ENCODE measurements at regions not wholly inside any gene's neighbourhood (a gene's known extent, or its start where the extent isn't known, plus 50 kb on each side); places are given as distances from the start of the nearest gene placed in this dataset.

GRCh38 chr5:125607018-125607417 is 816.2 kb upstream of the GRAMD2B start:
- DNase-seq: no peak
- H3K27ac Mint-ChIP-seq: no peak overlapping the region
- no peaks in the 10 kb centered on the region for H3K4me1 Mint-ChIP-seq (ENCODE audit: low read depth)
- TF ChIP-seq CTCF (IDR thresholded peaks at IDR 0.05): no peak
- H3K9me3 Mint-ChIP-seq: peaks cover 13% of the 10 kb centered on the region
- H3K27me3 Mint-ChIP-seq (ENCODE audit: insufficient read depth): no peaks in the 10 kb centered on the region
- H3K36me3 Mint-ChIP-seq (ENCODE audit: low read depth): no peaks in the 10 kb centered on the region
- no peak overlapping the region for H3K4me3 Mint-ChIP-seq

- no peak for TF ChIP-seq CTCF (IDR thresholded peaks at IDR 0.05)
- no peaks in the 10 kb centered on the region for H3K36me3 Mint-ChIP-seq (ENCODE audit: low read depth)
Observed at GRCh38 chr5:125609011-125609410, 814.2 kb upstream of the GRAMD2B start.

GRCh38 chr5:125610892-125611291 is 812.3 kb upstream of the GRAMD2B start:
- no peaks in the 10 kb centered on the region for H3K27me3 Mint-ChIP-seq (ENCODE audit: insufficient read depth)
- no peaks in the 10 kb centered on the region for H3K4me1 Mint-ChIP-seq (ENCODE audit: low read depth)
- TF ChIP-seq CTCF (IDR thresholded peaks at IDR 0.05): no peak
- no peak overlapping the region for H3K4me3 Mint-ChIP-seq
- DNase-seq: no peak
- H3K9me3 Mint-ChIP-seq: peaks cover 13% of the 10 kb centered on the region
- no peak overlapping the region for H3K27ac Mint-ChIP-seq
- no peaks in the 10 kb centered on the region for H3K36me3 Mint-ChIP-seq (ENCODE audit: low read depth)

More at GRCh38 chr5:125609011-125609410, 814.2 kb upstream of the GRAMD2B start:
- Mint-ChIP-seq H3K9me3 (peaks cover 13% of the 10 kb centered on the region), H3K27me3 (ENCODE audit: insufficient read depth) (no peaks in the 10 kb centered on the region), H3K4me3 (no peak overlapping the region), H3K27ac (no peak overlapping the region), H3K4me1 (ENCODE audit: low read depth) (no peaks in the 10 kb centered on the region)
- no peak for DNase-seq

GRCh38 chr5:125611541-125611940 is 811.7 kb upstream of the GRAMD2B start:
- Mint-ChIP-seq H3K4me3 (no peak overlapping the region), H3K4me1 (ENCODE audit: low read depth) (no peaks in the 10 kb centered on the region), H3K27me3 (ENCODE audit: insufficient read depth) (no peaks in the 10 kb centered on the region), H3K27ac (no peak overlapping the region), H3K9me3 (peaks cover 13% of the 10 kb centered on the region), H3K36me3 (ENCODE audit: low read depth) (no peaks in the 10 kb centered on the region)
- no peak for DNase-seq
- TF ChIP-seq CTCF (IDR thresholded peaks at IDR 0.05): no peak

- TF ChIP-seq CTCF (IDR thresholded peaks at IDR 0.05): no peak
- Mint-ChIP-seq H3K4me3 (no peak overlapping the region), H3K9me3 (peaks cover 13% of the 10 kb centered on the region), H3K27me3 (ENCODE audit: insufficient read depth) (no peaks in the 10 kb centered on the region), H3K27ac (no peak overlapping the region), H3K4me1 (ENCODE audit: low read depth) (no peaks in the 10 kb centered on the region), H3K36me3 (ENCODE audit: low read depth) (no peaks in the 10 kb centered on the region)
- no peak for DNase-seq
Observed at GRCh38 chr5:125612181-125612721, 811.0 kb upstream of the GRAMD2B start.

- H3K36me3 Mint-ChIP-seq (ENCODE audit: low read depth): no peaks in the 10 kb centered on the region
- no peaks in the 10 kb centered on the region for H3K4me1 Mint-ChIP-seq (ENCODE audit: low read depth)
- H3K9me3 Mint-ChIP-seq: peaks cover 13% of the 10 kb centered on the region
- no peak overlapping the region for H3K27ac Mint-ChIP-seq
- no peaks in the 10 kb centered on the region for H3K27me3 Mint-ChIP-seq (ENCODE audit: insufficient read depth)
- no peak overlapping the region for H3K4me3 Mint-ChIP-seq
- no peak for DNase-seq
- no peak for TF ChIP-seq CTCF (IDR thresholded peaks at IDR 0.05)
Observed at GRCh38 chr5:125612776-125613175, 810.4 kb upstream of the GRAMD2B start.

All from HFFc6 (cell line).